CD4-positive, alpha-beta T cell treated with Interleukin-1 beta for 1 hour (primary cell): ENCODE measurements at regions not wholly inside any gene's neighbourhood (a gene's known extent, or its start where the extent isn't known, plus 50 kb on each side); places are given as distances from the start of the nearest gene placed in this dataset.

Experiments used
- DNase-seq, 2 donors: peaks; one replicate each; pipeline ENCODE4 v3.0.0-alpha.2; 2020 to 2022

- DNase-seq = no peak
Observed at GRCh38 chr5:88483964-88484672, 215.5 kb upstream of the TMEM161B start.

DNA sequence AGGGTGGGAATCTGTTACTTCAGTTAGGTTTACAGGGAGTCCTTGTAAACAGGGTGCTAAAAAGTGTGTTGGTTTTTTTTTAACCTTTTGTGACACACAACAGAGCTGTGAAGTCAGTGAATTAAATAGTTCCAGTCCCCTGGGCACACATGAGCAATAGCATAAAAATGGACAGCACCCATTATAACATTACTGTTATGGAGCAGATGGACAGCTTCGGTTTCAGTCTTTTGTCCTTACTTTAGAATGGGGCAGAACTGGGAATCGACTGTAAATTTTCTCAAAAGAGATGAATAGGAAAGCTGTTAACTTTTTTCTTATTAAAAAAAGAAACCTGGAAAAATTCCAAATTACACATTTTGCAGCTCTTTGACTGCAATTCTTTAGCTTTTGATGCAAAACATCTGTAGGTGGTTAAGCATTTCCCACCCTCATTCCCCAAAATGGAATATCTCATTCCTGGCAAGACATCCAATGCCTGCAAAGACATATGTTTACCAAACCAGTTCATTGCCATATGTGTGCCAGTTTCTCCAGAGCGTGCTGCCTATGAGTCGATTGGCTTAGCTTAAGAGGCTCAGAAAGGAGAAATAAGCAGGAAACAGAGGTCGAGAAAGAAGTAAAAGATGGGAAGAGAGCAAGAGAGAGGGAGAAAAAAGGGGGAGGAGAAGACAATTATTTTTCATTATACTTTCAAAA lies 212.3 kb upstream of the TMEM161B start:
- no peak for DNase-seq

DNA sequence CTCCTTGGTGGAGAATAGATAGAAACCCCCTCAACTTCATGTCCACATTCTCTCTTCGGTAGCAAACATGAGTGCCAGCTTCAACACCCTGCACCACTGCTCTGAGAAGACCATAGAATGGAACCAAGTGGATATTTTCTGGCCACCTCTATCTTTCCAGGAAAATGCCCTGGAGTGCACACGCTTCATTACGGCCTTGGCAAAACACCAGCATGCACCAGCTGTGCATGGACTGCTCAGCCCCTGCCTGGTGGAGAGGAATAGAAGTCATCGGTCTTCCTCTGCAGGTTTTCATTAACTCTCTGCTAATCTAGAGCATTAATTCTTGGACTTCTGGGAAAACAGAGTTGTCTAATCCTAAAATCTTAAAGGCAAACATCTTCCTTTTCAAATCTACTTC lies 211.6 kb upstream of the TMEM161B start:
- no peak for DNase-seq

DNA sequence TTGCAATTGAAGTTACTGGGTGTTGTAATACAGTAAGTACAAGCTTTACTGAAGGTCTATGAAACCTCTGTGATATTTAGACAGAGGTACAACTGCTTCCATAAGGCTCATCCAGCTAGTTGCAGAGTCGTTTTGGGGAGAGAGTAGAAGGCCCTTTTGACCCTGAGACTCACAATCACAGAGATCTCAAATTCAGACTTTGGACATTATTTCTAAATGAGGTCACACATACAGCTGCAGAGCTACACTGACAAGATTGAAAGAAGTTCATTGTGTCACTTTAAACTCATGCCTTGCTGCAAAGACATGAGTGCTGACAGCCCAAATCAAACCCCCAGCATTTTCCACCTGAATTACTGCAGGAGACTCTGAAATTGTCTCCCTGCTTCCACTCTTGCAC lies 205.9 kb upstream of the TMEM161B start:
- DNase-seq = no peak

GRCh38 chr5:88470745-88471144 lies 202.1 kb upstream of the TMEM161B start:
- no peak for DNase-seq

DNA sequence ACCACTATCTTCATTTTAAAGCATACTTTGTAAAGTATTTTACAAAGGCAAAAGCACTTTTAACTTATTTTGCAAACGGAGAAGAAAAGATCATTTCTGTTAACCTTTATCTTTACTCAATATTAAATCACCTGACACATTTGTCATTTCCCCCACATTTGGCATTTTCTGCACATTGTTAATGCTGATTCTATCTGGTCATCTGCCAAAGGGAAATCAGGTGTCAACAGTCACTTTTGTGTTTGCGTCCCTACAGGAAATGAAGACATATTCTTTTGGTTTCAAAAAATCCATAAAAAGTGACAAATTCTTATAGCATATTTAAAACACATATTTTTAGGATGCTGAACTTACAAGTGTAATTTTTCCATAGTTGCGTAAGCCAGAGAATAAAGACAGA lies 191.3 kb upstream of the TMEM161B start:
- no peak for DNase-seq

DNA sequence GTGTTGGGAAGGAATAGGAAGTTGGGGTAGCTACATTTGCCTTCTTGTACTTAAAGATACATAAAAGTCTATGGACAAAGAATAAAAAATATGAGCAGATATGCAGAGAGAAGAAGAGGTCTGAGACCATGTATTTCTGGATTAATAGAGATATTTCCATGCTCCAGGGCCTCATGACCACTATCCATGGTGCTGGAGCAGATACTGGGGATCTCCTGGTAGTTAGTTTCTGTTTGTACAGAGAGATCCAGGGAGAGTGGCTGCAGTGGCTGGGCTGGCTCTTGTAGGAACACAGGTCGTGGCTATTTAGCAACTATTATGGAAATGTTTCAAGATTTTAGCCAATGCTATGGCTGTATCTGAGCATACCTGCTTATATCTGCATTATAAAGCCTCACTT lies 184.2 kb upstream of the TMEM161B start:
- no peak for DNase-seq

- DNase-seq = no peak
Observed at GRCh38 chr5:88450239-88450638, 181.6 kb upstream of the TMEM161B start.

DNA sequence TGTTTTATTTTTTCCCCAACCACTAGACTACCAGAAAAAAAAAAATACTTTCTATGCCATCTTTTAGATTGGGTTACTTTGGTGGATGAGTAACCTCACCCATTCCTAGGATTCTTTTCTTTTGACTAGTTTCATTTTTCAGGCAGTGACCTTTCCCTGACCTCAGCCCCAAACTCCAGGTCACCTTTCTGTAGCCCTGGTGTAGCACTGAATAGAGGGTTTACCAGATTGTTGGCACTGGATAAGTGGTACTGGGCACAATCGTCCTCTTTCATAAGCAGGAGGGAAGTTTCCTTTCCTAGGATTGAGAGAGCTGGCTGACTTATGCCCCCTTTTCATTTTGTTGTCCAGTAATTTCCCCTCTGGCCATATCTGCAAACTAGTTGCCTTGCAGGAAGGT lies 169.4 kb upstream of the TMEM161B start:
- DNase-seq = no peak

GRCh38 chr5:88436290-88436689 lies 167.6 kb upstream of the TMEM161B start:
- no peak for DNase-seq

DNA sequence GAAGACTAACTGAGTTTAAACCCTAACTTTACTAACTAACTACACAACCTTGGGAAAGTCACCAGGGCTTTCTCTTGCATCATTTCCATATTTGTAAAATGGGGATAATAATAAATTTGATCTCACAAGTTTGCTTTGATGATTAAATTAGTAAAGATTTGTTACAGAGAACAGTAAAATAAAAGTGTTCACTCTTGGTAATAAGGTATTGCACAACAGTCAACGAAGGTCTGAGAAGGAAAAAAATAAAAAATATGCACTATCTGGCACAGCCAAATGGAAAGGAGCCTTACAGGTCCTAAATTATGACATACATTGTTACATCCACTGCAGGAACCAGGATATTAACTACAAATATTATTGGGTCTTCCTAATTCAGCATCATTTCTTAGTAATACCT lies 160.0 kb upstream of the TMEM161B start:
- DNase-seq = no peak

DNA sequence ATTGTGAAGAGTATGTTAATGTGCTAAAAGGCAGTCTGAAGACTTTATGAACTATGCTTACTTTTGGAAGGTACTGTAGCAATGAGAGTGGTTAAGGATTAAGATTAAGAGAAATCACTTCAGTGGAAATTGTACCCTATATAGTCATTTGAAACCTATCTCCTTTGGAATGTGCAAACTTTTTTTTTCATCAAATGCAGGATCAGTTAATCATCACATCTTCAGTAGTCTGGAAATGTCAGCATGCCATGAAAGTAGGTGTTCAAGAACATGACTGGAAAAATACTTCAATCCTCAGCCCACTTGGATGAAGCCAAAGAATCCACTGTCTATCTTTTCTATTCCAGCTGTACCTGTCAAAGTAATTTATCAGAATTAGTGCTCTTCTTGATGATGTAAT lies 157.8 kb upstream of the TMEM161B start:
- no peak for DNase-seq

DNA sequence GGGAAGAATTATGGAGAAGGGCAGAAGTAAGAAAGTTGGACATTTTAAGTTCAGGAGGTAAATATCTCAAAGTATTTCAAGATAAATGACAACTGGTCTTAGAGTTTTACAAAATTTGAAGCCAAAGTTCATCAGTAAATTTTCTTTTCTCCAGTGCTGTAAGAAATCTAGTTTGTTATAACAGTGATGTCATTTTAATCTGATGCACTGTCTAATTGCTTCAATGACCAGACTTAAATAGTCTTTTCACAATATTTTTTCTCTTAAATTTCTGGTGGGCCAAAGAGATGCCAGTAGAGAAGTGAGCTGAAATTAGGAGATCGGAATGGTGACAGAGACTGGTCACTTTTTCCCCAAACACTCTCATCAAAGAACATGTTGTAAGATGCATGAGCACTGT lies 156.5 kb upstream of the TMEM161B start:
- no peak for DNase-seq

- no peak for DNase-seq
Observed at GRCh38 chr5:88419931-88420330, 151.3 kb upstream of the TMEM161B start.

- no peak for DNase-seq
Observed at GRCh38 chr5:88407341-88407740, 138.7 kb upstream of the TMEM161B start.

GRCh38 chr5:88405783-88406182 lies 137.1 kb upstream of the TMEM161B start:
- DNase-seq = no peak

DNA sequence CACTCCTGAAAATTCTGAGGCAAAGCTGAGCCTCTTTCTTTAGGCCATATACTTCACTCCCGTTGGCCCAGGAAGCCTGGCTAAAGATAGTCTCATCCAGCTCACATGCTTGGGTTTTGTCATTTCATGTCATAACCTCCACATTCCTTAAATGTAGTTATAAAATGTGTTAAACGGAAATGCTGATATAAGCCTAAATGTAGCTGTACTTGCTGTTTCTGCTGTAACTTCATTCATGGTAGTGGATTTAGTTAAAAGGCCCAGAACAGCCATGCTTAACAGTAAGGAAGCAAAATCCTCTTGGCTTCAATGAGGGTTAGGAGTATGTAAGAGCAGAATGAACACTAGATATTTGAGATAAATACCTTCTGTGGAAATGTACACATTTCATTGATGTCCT lies 135.8 kb upstream of the TMEM161B start:
- no peak for DNase-seq

DNA sequence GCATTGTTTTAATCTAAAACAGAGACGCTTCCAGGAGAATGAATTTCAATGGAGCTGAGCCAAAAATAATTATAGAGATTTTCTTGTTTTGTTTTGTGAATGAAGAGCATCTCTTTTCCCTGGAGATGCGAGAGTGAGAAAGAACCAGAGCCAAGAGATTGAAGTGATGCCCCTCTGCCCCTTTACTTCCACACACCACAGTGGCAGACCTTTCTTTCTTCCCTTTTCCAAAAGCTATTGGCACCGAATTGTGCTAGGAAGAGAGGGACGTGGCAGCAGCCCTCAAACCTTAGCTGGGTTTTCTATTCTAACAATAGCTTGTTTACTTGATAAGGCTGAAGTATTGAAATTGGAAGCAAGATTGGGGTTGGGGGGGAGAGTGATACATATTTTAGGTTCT lies 133.0 kb upstream of the TMEM161B start:
- DNase-seq = no peak

DNA sequence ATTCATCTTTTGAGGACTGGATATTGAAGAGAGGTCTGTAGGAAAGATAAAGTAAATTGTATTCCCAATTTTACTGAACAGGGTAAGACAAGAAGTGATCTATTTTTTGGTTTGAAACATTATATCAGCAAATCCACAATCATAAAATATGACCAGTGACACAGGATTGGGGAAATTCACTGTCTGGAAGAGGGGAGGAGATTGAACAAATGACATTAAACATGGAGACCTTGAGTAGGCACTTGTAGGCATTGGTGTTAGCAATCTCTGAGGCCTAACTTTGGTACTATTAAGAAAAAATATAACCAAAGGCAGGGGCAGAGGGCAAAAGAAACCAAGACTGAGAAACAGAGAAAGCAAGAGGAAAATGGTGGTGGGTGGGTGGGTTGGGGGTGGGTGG lies 132.6 kb upstream of the TMEM161B start:
- no peak for DNase-seq

- no peak for DNase-seq
Observed at GRCh38 chr5:88399561-88399960, 130.9 kb upstream of the TMEM161B start.

GRCh38 chr5:88398316-88398715 lies 129.7 kb upstream of the TMEM161B start:
- no peak for DNase-seq

DNA sequence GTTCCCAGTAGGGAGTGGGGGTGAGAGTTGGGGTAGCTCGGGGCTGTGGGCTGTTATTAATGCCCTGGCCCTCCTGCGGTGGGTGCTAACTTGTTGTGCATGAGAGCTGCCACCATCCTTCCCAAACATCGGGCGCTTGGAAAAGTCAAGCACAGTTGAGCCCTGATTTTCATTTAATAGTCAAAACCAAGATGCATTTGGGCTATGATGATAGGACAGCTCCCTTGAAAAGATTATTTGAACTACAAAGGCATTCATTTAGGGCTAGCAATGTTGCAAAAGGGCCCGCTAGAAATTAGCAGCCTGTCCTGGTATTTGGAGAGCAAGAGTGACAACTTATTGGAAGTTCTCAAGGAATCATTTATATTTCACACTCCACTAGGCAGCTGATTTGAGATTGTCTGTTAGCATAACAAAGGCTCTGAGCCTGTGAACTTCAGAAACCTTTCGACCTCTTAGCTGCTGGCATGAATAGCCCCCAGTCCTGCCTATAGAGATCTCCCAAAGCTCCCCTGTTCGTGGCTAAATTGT lies 128.2 kb upstream of the TMEM161B start:
- no peak for DNase-seq

- DNase-seq = no peak
Observed at GRCh38 chr5:88396000-88396535, 127.4 kb upstream of the TMEM161B start.

DNA sequence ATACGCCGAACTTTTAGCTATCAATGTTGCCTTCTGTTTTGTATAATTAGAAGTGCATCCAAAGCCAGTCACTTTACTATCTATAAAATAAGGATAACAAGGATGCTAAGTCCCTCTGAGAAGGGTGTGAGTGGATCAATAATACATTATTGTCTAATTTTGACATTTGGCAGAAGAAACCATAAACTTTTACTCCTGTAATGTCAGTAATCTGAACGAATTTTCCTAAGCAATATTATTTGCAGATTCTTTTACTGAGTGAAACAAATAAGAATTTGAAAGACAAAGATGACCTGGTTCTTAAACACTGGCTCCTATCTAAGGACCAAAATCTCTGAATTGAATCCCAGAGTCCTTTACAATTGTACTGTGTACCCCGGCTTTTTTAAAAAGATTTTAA lies 126.6 kb upstream of the TMEM161B start:
- no peak for DNase-seq
